HCT116 (cell line): ENCODE measurements at regions not wholly inside any gene's neighbourhood (a gene's known extent, or its start where the extent isn't known, plus 50 kb on each side); places are given as distances from the start of the nearest gene placed in this dataset.

Experiments
- ATAC-seq: fragments of 200-7000 bp; cut with Tn5 transposase; 2 replicates; pipeline ENCODE4 v1.9.1; 2020; ENCODE audit warnings: mild to moderate bottlenecking, moderate library complexity
- BruUV-seq: library from RNA; stranded (reverse); fragments of 400-500 nt; replicated peaks from 2 replicates; lab custom pipeline; 2021; lab: Mats Ljungman, UMichigan
- CTCF ChIA-PET: fragments of 300-600 bp; sonication (Branson Sonifier 250); formaldehyde crosslinking; loops from one replicate; lab custom pipeline; 2021; ENCODE audit warnings: antibody characterized with exemption; lab: Charles Lee
- POLR2A ChIA-PET: fragments of 300-600, 350-600 bp; sonication (Branson Sonifier 250); formaldehyde crosslinking; loops from one replicate; lab custom pipeline; 2021; ENCODE audit warnings: antibody characterized with exemption; lab: Charles Lee
- RAD21 ChIA-PET, 2 experiments: fragments of 300-600 bp; sonication (Branson Sonifier 250); formaldehyde crosslinking; loops; one replicate each; lab custom pipeline; 2023; ENCODE audit warnings: low total read pairs in 2 of 2; ENCODE audit not compliant: uncharacterized antibody in 2 of 2, unreplicated experiment in 2 of 2, low non-redundant PET in 1 of 2; lab: Charles Lee
- DNase-seq: peaks from one replicate; pipeline ENCODE4 v3.0.0-alpha.2; 2010; ENCODE audit warnings: low read depth, low spot score
- H2AFZ ChIP-seq: fragments of 200-600 bp; shearing (Covaris generic), sonication (generic); 2 replicates; pipeline ENCODE4 v1.6.1; 2017; ENCODE audit warnings: low read depth, mixed run types, mixed read lengths, antibody characterized with exemption, low read length; ENCODE audit not compliant: poor library complexity, severe bottlenecking
- H3K27ac ChIP-seq: 2 replicates; pipeline ENCODE4 v1.5.1; 2012; ENCODE audit warnings: low read depth, low read length
- H3K27me3 ChIP-seq: fragments of 200-600 bp; sonication (generic); 2 replicates; pipeline ENCODE4 v1.6.1; 2016; ENCODE audit warnings: mixed run types, low read length, mixed read lengths; ENCODE audit not compliant: insufficient read depth
- H3K36me3 ChIP-seq, 2 experiments: fragments of 200-500 bp in 1 of 2; fragments of 200-600 bp in 1 of 2; sonication (Bioruptor generic) in 1 of 2; sonication (generic) in 1 of 2; 2 replicates each; pipeline versions ENCODE4 v1.5.1 to v1.6.1; 2014 to 2016; ENCODE audit warnings: low read length in 2 of 2, inconsistent platforms in 1 of 2, mixed read lengths in 1 of 2, mixed run types in 1 of 2; ENCODE audit not compliant: insufficient read depth in 2 of 2, control insufficient read depth in 1 of 2
- H3K4me1 ChIP-seq, 2 experiments: fragments of 200-600 bp in 1 of 2; sonication (generic) in 1 of 2; 2 replicates each; pipeline versions ENCODE4 v1.5.1 to v1.6.1; 2012 to 2017; ENCODE audit warnings: low read length in 2 of 2, inconsistent platforms in 1 of 2, mild to moderate bottlenecking in 1 of 2, mixed read lengths in 1 of 2, mixed run types in 1 of 2, moderate library complexity in 1 of 2; ENCODE audit not compliant: insufficient read depth in 2 of 2, control insufficient read depth in 1 of 2
- H3K4me2 ChIP-seq: fragments of 200-600 bp; sonication (generic); 2 replicates; pipeline ENCODE4 v1.6.1; 2017; ENCODE audit warnings: mixed run types, low read length, mixed read lengths
- H3K4me3 ChIP-seq, 2 experiments: fragments of 200-600 bp in 1 of 2; sonication (generic) in 1 of 2; replicated peaks in 1 of 2; 2 replicates each; pipeline ENCODE4 v1.5.1; 2011 to 2016; ENCODE audit warnings: low read length in 2 of 2, control low read depth in 1 of 2, low read depth in 1 of 2, mild to moderate bottlenecking in 1 of 2, mixed read lengths in 1 of 2, mixed run types in 1 of 2
- H3K79me2 ChIP-seq: fragments of 200-600 bp; sonication (generic); 2 replicates; pipeline ENCODE4 v1.6.1; 2017; ENCODE audit warnings: mild to moderate bottlenecking, mixed run types, low read length, moderate library complexity, mixed read lengths; ENCODE audit not compliant: insufficient read depth
- H3K9ac ChIP-seq: fragments of 200-600 bp; sonication (generic); 2 replicates; pipeline ENCODE4 v1.6.1; 2016; ENCODE audit warnings: low read length, mixed read lengths
- H3K9me2 ChIP-seq: fragments of 200-600 bp; sonication (generic), shearing (Covaris generic); 2 replicates; pipeline ENCODE4 v1.6.1; 2017; ENCODE audit warnings: mixed run types, mild to moderate bottlenecking, moderate library complexity; ENCODE audit not compliant: insufficient read depth
- H3K9me3 ChIP-seq, 2 experiments: fragments of 200-500 bp in 1 of 2; fragments of 200-600 bp in 1 of 2; sonication (Bioruptor generic) in 1 of 2; sonication (generic) in 1 of 2; 2 replicates each; pipeline ENCODE4 v1.6.1; 2014 to 2017; ENCODE audit warnings: low read length in 2 of 2, mixed read lengths in 2 of 2, inconsistent platforms in 1 of 2, low read depth in 1 of 2, mild to moderate bottlenecking in 1 of 2, mixed run types in 1 of 2, moderate library complexity in 1 of 2; ENCODE audit not compliant: control insufficient read depth in 1 of 2, insufficient read depth in 1 of 2
- H4K20me1 ChIP-seq: fragments of 200-600 bp; sonication (generic), shearing (Covaris generic); 2 replicates; pipeline ENCODE4 v1.6.1; 2017; ENCODE audit warnings: mixed run types, mild to moderate bottlenecking, moderate library complexity; ENCODE audit not compliant: insufficient read depth
- CEBPB ChIP-seq: IDR thresholded peaks from 2 replicates; pipeline ENCODE4 v1.6.1; 2012; ENCODE audit warnings: low read depth
- CTCF ChIP-seq, 3 experiments: fragments of 200-600 bp in 1 of 3; sonication (generic) in 1 of 3; IDR thresholded peaks in 2 of 3; conservative IDR thresholded peaks in 1 of 3; 2 replicates each; pipeline ENCODE4 v1.5.1; 2012 to 2017; ENCODE audit warnings: low read depth in 2 of 3, low read length in 2 of 3, antibody characterized with exemption in 1 of 3, borderline replicate concordance in 1 of 3, control low read depth in 1 of 3, mild to moderate bottlenecking in 1 of 3, mixed read lengths in 1 of 3, mixed run types in 1 of 3, moderate library complexity in 1 of 3; ENCODE audit not compliant: insufficient read depth in 1 of 3
- EZH2 ChIP-seq: fragments of 200-600 bp; sonication (generic); IDR thresholded peaks from 2 replicates; pipeline ENCODE4 v1.6.1; 2017; ENCODE audit warnings: antibody characterized with exemption, mixed run types
- RAD21 ChIP-seq: IDR thresholded peaks from 2 replicates; pipeline ENCODE4 v1.6.1; 2012; ENCODE audit warnings: low read depth, mild to moderate bottlenecking
- SIN3A ChIP-seq: IDR thresholded peaks from 2 replicates; pipeline ENCODE4 v1.6.1; 2012; ENCODE audit warnings: low read depth
- SP1 ChIP-seq: IDR thresholded peaks from 2 replicates; pipeline ENCODE4 v1.6.1; 2012; ENCODE audit warnings: low read depth
- YY1 ChIP-seq: IDR thresholded peaks from 2 replicates; pipeline ENCODE4 v1.6.1; 2011; ENCODE audit warnings: low read length, low read depth, moderate library complexity, mild to moderate bottlenecking; ENCODE audit not compliant: insufficient replicate concordance; ENCODE audit errors: extremely low read depth
- ZBTB33 ChIP-seq: IDR thresholded peaks from 2 replicates; pipeline ENCODE4 v1.6.1; 2011; ENCODE audit warnings: mild to moderate bottlenecking, low read length, moderate library complexity; ENCODE audit not compliant: insufficient replicate concordance; ENCODE audit errors: extremely low read depth
- ZFX ChIP-seq: fragments of 450-650 bp; IDR thresholded peaks from 2 replicates; pipeline ENCODE4 v1.6.1; 2017
- intact Hi-C: fragments of 100-400 bp; cut with micrococcal nuclease; formaldehyde crosslinking; loops from 2 replicates; pipeline ENCODE4 v1.10.0; 2022
- TF ChIP-seq, protein P1 (sequence below): IDR thresholded peaks from 2 replicates; pipeline ENCODE4 v1.6.1; 2012

GRCh38 chr19:27796073-27796472 lies 1416.9 kb downstream of the UQCRFS1 start (continued):
- TF ChIP-seq SP1 (no peak), CEBPB (no peak), CTCF (IDR thresholded peaks at IDR 0.05 in 2 of 3, conservative IDR thresholded peaks at IDR 0.05 in 1 of 3; ENCODE audit: borderline replicate concordance in 1 of 3, insufficient read depth in 1 of 3, low read depth in 2 of 3, low read length in 2 of 3) (no peak)
- TF ChIP-seq, protein P1, sequence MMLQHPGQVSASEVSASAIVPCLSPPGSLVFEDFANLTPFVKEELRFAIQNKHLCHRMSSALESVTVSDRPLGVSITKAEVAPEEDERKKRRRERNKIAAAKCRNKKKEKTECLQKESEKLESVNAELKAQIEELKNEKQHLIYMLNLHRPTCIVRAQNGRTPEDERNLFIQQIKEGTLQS, result no peak

GRCh38 chr19:27795369-27795768 lies 1417.6 kb downstream of the UQCRFS1 start:
- intact Hi-C loops, result no loop called here
- Histone ChIP-seq H3K79me2 (peaks cover 74% of the 10 kb centered on the region), H3K4me2 (peak overlapping the region; percentile 89)

More at GRCh38 chr19:27795369-27795768, 1417.6 kb downstream of the UQCRFS1 start:
- Histone ChIP-seq H4K20me1 (no peaks in the 10 kb centered on the region), H3K9me2 (no peaks in the 10 kb centered on the region), H3K36me3 (peaks cover 0 to 8% of the 10 kb centered on the region in 2 experiments; a peak in 2 of 4 replicates), H3K9me3 (no peaks in the 10 kb centered on the region), H3K27me3 (no peaks in the 10 kb centered on the region), H2AFZ (no peak overlapping the region), H3K4me1 (peaks cover 8 to 12% of the 10 kb centered on the region in 2 experiments; a peak in 3 of 4 replicates), H3K27ac (peak overlapping the region; percentile 82; the same call in 1 of the 2 replicates), H3K4me3 (peak overlapping the region; percentile 93 to 99), H3K9ac (peak overlapping the region; percentile 93; the same call in 1 of the 2 replicates)
- BruUV-seq, result no TSS peak
- no peak for TF ChIP-seq RAD21
- no peak for TF ChIP-seq YY1
- no peak for TF ChIP-seq ZFX
- TF ChIP-seq SP1, result no peak
- no peak for TF ChIP-seq EZH2
- TF ChIP-seq CEBPB, result no peak
- TF ChIP-seq SIN3A, result no peak
- no peak for TF ChIP-seq ZBTB33
- DNase-seq, result no peak
- CTCF ChIA-PET, result no interaction called here
- ATAC-seq, result no peak
- RAD21 ChIA-PET, result no interaction called here
- POLR2A ChIA-PET, result no interaction called here
